NT2/D1 (cell line): ENCODE measurements at regions not wholly inside any gene's neighbourhood (a gene's known extent, or its start where the extent isn't known, plus 50 kb on each side); places are given as distances from the start of the nearest gene placed in this dataset.
"Not testable (repeated sequence)": the region's sequence is repeated elsewhere in the genome, so short reads cannot be mapped to it uniquely, and the experiment has no call there.

Experiments used
- DNase-seq: peaks from one replicate; pipeline ENCODE4 v3.0.0-alpha.2; 2011; ENCODE audit warnings: low read depth, low spot score
- H3K27me3 ChIP-seq: 2 replicates; pipeline ENCODE4 v1.6.0; 2011; ENCODE audit warnings: mild to moderate bottlenecking; ENCODE audit not compliant: insufficient read length, insufficient read depth
- H3K36me3 ChIP-seq: 2 replicates; pipeline ENCODE4 v1.6.1; 2011; ENCODE audit warnings: mild to moderate bottlenecking, low read length, mixed read lengths; ENCODE audit not compliant: insufficient read depth, insufficient read length
- H3K4me1 ChIP-seq: 2 replicates; pipeline ENCODE4 v1.5.1; 2011; ENCODE audit not compliant: insufficient read depth, insufficient read length
- H3K4me3 ChIP-seq: 2 replicates; pipeline ENCODE4 v1.5.1; 2011; ENCODE audit warnings: low read depth; ENCODE audit not compliant: insufficient read length
- H3K9ac ChIP-seq: 2 replicates; pipeline ENCODE4 v1.6.0; 2011; ENCODE audit warnings: low read depth; ENCODE audit not compliant: insufficient read length
- H3K9me3 ChIP-seq: 2 replicates; pipeline ENCODE4 v1.5.1; 2011; ENCODE audit warnings: mild to moderate bottlenecking, low read length; ENCODE audit not compliant: insufficient read depth
- SUZ12 ChIP-seq: IDR thresholded peaks from 2 replicates; pipeline ENCODE4 v1.6.1; 2011; ENCODE audit not compliant: insufficient read length, insufficient read depth; ENCODE audit errors: extremely low read depth
- YY1 ChIP-seq: IDR thresholded peaks from 2 replicates; pipeline ENCODE4 v1.6.1; 2011; ENCODE audit not compliant: insufficient read length, insufficient read depth
- ZNF274 ChIP-seq: IDR thresholded peaks from 2 replicates; pipeline ENCODE4 v1.6.1; 2011; ENCODE audit warnings: mild to moderate bottlenecking, low read depth, low read length

DNA sequence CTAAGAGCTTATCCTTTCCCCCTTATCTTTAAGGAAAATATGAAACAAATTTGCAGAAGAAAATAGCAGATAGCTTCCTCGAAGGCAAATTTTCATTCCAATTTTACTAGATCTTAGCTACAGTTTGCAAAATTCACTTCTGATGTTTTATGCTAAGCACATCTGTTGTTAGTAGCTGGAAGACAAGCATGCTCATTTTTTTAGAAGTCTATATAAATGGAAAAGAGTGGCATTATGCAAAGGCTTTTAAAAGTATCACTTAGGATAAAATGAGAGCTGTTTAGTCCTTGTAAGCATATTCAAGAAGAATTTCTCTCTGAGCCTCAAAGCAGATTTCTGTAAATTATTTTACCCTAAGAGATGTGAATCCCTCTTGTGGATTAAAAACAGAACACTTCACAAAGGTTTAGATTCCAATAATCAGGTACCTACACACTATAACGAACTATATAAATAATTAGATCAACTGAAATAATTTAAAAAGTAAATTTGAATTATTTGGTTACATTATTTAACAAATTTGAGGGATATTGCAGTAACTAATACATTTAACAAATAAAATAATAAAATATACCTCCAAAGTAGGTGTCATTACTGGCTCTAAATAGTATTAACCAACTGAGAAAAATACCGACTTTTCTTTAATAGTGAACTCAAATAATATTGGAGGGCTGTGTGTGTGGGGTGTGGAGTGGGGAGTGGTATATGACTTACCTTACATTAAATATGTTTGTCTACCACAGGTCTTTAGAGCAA, 307.1 kb downstream of the SEMA3D start:
- no peak overlapping the region for H3K9ac ChIP-seq
- H3K36me3 ChIP-seq, result no peaks in the 10 kb centered on the region
- no peaks in the 10 kb centered on the region for H3K27me3 ChIP-seq
- no peak for TF ChIP-seq YY1
- no peak for TF ChIP-seq SUZ12
- TF ChIP-seq ZNF274, result no peak
- H3K4me3 ChIP-seq, result no peak overlapping the region
- H3K4me1 ChIP-seq, result no peaks in the 10 kb centered on the region
- H3K9me3 ChIP-seq, result no peaks in the 10 kb centered on the region
- no peak for DNase-seq

- Histone ChIP-seq H3K4me3 (no peak overlapping the region), H3K4me1 (no peaks in the 10 kb centered on the region), H3K9ac (no peak overlapping the region), H3K9me3 (no peaks in the 10 kb centered on the region), H3K36me3 (no peaks in the 10 kb centered on the region), H3K27me3 (no peaks in the 10 kb centered on the region)
- TF ChIP-seq ZNF274, result no peak
- TF ChIP-seq YY1, result no peak
- no peak for DNase-seq
Observed at GRCh38 chr7:84877943-84878570, 308.8 kb downstream of the SEMA3D start.

DNA sequence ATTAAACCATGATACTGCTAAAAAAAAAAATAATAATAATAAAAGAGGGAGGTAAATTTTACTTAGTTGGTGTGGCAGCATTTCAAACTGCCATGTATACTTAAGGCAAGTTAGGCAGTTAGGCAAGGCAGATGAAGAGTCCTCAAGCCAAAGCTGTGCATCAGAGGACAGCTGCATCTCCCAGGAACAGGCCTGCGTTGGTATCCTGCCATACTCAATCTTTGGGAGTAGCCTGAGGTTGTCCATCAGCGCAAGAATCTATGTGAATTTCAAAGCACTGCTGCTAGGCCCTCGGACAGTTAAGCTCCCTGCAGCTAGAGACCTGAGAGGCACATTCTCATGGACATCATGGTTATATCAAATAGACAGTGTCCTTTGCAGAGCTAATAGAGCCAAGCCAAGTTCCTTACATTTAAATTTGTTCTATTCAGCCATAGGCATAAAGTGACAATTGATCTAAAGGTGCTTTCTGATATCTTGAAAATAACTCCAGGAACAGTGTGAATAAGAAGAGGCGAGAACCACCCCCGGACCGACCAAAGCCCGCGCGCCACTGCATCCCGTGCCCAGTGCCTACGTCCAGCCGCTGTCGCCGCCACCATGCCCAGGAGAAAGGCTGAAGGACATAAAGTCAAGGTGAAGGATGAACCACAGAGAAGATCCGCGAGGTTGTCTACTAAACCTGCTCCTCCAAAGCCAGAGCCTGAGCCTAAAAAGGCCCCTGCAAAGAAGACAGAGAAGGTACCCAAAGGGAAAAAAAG, 310.6 kb downstream of the SEMA3D start:
- Histone ChIP-seq H3K9me3 (no peaks in the 10 kb centered on the region), H3K4me3 (no peak overlapping the region), H3K36me3 (no peaks in the 10 kb centered on the region), H3K9ac (no peak overlapping the region), H3K4me1 (no peaks in the 10 kb centered on the region), H3K27me3 (no peaks in the 10 kb centered on the region)
- DNase-seq, result no peak
- TF ChIP-seq YY1 (no peak), ZNF274 (no peak), SUZ12 (no peak)

DNA sequence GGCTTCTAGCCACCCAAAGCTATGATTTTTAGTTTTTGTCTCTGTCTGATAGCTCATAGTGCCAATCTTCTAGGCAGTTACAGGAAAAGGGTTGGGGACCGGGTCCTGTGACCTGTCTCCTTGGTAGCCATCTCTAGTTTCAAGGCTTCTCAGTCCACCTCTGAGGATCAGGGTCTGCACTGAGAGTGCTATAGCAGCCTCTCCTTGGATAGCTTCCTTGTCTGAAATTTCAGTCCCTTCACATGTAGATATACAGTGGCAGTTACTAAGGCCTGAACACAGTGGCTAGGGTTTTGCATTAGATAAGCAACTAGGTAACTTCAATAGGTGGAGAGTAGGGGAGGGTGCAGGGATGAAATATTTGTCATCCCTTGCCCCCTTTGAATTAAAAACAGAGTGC, 321.3 kb downstream of the SEMA3D start:
- H3K9ac ChIP-seq, result no peak overlapping the region
- no peak for DNase-seq
- no peaks in the 10 kb centered on the region for H3K36me3 ChIP-seq
- H3K4me1 ChIP-seq, result no peaks in the 10 kb centered on the region
- H3K27me3 ChIP-seq, result no peaks in the 10 kb centered on the region
- H3K9me3 ChIP-seq, result no peaks in the 10 kb centered on the region
- TF ChIP-seq YY1 (no peak), ZNF274 (no peak), SUZ12 (no peak)
- no peak overlapping the region for H3K4me3 ChIP-seq

GRCh38 chr7:84857336-84857735, 329.5 kb downstream of the SEMA3D start:
- Histone ChIP-seq H3K27me3 (no peaks in the 10 kb centered on the region), H3K36me3 (no peaks in the 10 kb centered on the region), H3K4me3 (no peak overlapping the region), H3K9ac (no peak overlapping the region), H3K4me1 (no peaks in the 10 kb centered on the region), H3K9me3 (no peaks in the 10 kb centered on the region)
- DNase-seq, result no peak
- TF ChIP-seq ZNF274, result no peak
- no peak for TF ChIP-seq YY1
- no peak for TF ChIP-seq SUZ12

- Histone ChIP-seq H3K36me3 (no peaks in the 10 kb centered on the region), H3K27me3 (no peaks in the 10 kb centered on the region), H3K9ac (no peak overlapping the region), H3K4me1 (no peaks in the 10 kb centered on the region), H3K9me3 (no peaks in the 10 kb centered on the region), H3K4me3 (no peak overlapping the region)
- DNase-seq, result no peak
- TF ChIP-seq SUZ12 (no peak), ZNF274 (no peak), YY1 (no peak)
Observed at GRCh38 chr7:84855758-84856157, 331.1 kb downstream of the SEMA3D start.

DNA sequence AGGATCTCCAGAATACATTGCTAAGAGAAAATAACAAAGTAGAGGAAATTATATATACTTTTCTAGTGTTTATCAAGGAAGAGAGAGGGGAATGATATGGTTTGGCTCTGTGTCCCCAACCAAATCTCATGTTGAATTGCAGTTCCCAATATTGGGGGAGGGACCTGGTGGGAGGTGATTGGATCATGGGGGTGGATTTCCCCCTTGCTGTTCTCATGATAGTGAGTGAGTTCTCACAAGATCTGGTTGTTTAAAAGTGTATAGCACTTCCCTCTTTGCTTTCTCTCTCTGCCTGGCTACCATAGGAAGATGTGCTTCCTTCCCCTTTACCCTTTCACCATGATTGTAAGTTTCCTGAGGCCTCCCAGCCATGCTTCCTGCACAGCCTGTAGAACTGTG, 337.9 kb downstream of the SEMA3D start:
- H3K9ac ChIP-seq, H3K36me3 ChIP-seq, H3K4me3 ChIP-seq, H3K27me3 ChIP-seq, H3K9me3 ChIP-seq, DNase-seq, H3K4me1 ChIP-seq: not testable (repeated sequence)
